Right atrium auricular region (tissue), 2 donors: ENCODE measurements at regions not wholly inside any gene's neighbourhood (a gene's known extent, or its start where the extent isn't known, plus 50 kb on each side); places are given as distances from the start of the nearest gene placed in this dataset.

Experiments used
- DNase-seq: peaks from one replicate; pipeline ENCODE4 v3.0.0-alpha.2; 2019; ENCODE audit warnings: low spot score
- H3K27ac ChIP-seq, 2 donors: fragments of 200-600 bp; sonication (generic); 1 replicate in 1 of 2; 2 replicates in 1 of 2; pipeline ENCODE4 v1.5.1; 2016 to 2019
- H3K27me3 ChIP-seq, 2 donors: fragments of 200-600 bp; sonication (generic); one replicate each; pipeline versions ENCODE4 v1.5.1 to v1.6.0; 2017 to 2019
- H3K36me3 ChIP-seq: fragments of 200-600 bp; sonication (generic); one replicate; pipeline ENCODE4 v1.5.1; 2016
- H3K4me1 ChIP-seq, 2 donors: fragments of 200-600 bp; sonication (generic); one replicate each; pipeline versions ENCODE4 v1.5.1 to v1.6.0; 2017 to 2019
- H3K4me3 ChIP-seq, 2 donors: fragments of 200-600 bp; sonication (generic); 1 replicate in 1 of 2; 2 replicates in 1 of 2; pipeline ENCODE4 v1.5.1; 2017 to 2019; ENCODE audit warnings: mild to moderate bottlenecking in 1 of 2, moderate library complexity in 1 of 2
- H3K9me3 ChIP-seq, 2 donors: fragments of 200-600 bp; sonication (generic); one replicate each; pipeline ENCODE4 v1.5.1; 2019
- CTCF ChIP-seq, 2 donors: fragments of 200-600 bp; sonication (generic); IDR thresholded peaks; one replicate each; pipeline ENCODE4 v1.5.1; 2019; ENCODE audit warnings: antibody characterized with exemption in 2 of 2

GRCh38 chr18:21162786-21163185 is 51.2 kb upstream of the ROCK1 start:
- no peaks in the 10 kb centered on the region for H3K4me1 ChIP-seq
- H3K36me3 ChIP-seq, result no peaks in the 10 kb centered on the region
- H3K4me3 ChIP-seq, result no peak overlapping the region
- TF ChIP-seq CTCF (IDR thresholded peaks at IDR 0.05), result no peak
- H3K27me3 ChIP-seq, result no peaks in the 10 kb centered on the region
- peak overlapping the region in 1 of 2 donors; percentile 45 for H3K27ac ChIP-seq
- DNase-seq, result no peak
- H3K9me3 ChIP-seq, result no peaks in the 10 kb centered on the region

GRCh38 chr18:21163647-21164547 is 52.3 kb upstream of the ROCK1 start:
- Histone ChIP-seq H3K36me3 (no peaks in the 10 kb centered on the region), H3K27ac (peak overlapping the region in 1 of 2 donors; percentile 45), H3K27me3 (no peaks in the 10 kb centered on the region), H3K9me3 (no peaks in the 10 kb centered on the region), H3K4me3 (no peak overlapping the region), H3K4me1 (no peaks in the 10 kb centered on the region)
- TF ChIP-seq CTCF (IDR thresholded peaks at IDR 0.05), result no peak
- no peak for DNase-seq

- Histone ChIP-seq H3K27me3 (no peaks in the 10 kb centered on the region), H3K36me3 (no peaks in the 10 kb centered on the region), H3K27ac (no peak overlapping the region), H3K9me3 (no peaks in the 10 kb centered on the region), H3K4me3 (no peak overlapping the region), H3K4me1 (no peaks in the 10 kb centered on the region)
- DNase-seq, result no peak
- no peak for TF ChIP-seq CTCF (IDR thresholded peaks at IDR 0.05)
Observed at GRCh38 chr18:21164548-21165095, 53.0 kb upstream of the ROCK1 start.

- no peak for DNase-seq
- no peaks in the 10 kb centered on the region for H3K36me3 ChIP-seq
- no peak overlapping the region for H3K27ac ChIP-seq
- H3K27me3 ChIP-seq, result no peaks in the 10 kb centered on the region
- no peaks in the 10 kb centered on the region for H3K9me3 ChIP-seq
- TF ChIP-seq CTCF (IDR thresholded peaks at IDR 0.05), result no peak
- no peak overlapping the region for H3K4me3 ChIP-seq
- H3K4me1 ChIP-seq, result no peaks in the 10 kb centered on the region
Observed at GRCh38 chr18:21167641-21168377, 56.2 kb upstream of the ROCK1 start.

GRCh38 chr18:21168880-21169279 is 57.3 kb upstream of the ROCK1 start:
- H3K27me3 ChIP-seq, result no peaks in the 10 kb centered on the region
- no peaks in the 10 kb centered on the region for H3K4me1 ChIP-seq
- H3K27ac ChIP-seq, result no peak overlapping the region
- no peaks in the 10 kb centered on the region for H3K9me3 ChIP-seq
- DNase-seq, result no peak
- H3K36me3 ChIP-seq, result no peaks in the 10 kb centered on the region
- no peak overlapping the region for H3K4me3 ChIP-seq
- TF ChIP-seq CTCF (IDR thresholded peaks at IDR 0.05), result no peak
